AG09319 (cell line): ENCODE measurements at regions not wholly inside any gene's neighbourhood (a gene's known extent, or its start where the extent isn't known, plus 50 kb on each side); places are given as distances from the start of the nearest gene placed in this dataset.
"Not testable (repeated sequence)": the region's sequence is repeated elsewhere in the genome, so short reads cannot be mapped to it uniquely, and the experiment has no call there.

Experiments
- DNase-seq: peaks from one replicate; pipeline ENCODE4 v3.0.0-alpha.2; 2010; ENCODE audit warnings: low read depth; ENCODE audit errors: extremely low read depth
- TF ChIP-seq, protein P1 (sequence below): IDR thresholded peaks from 2 replicates; pipeline ENCODE4 v1.5.1; 2011; ENCODE audit warnings: low read depth, mild to moderate bottlenecking, inconsistent platforms, low read length, moderate library complexity

- TF ChIP-seq, protein P1, sequence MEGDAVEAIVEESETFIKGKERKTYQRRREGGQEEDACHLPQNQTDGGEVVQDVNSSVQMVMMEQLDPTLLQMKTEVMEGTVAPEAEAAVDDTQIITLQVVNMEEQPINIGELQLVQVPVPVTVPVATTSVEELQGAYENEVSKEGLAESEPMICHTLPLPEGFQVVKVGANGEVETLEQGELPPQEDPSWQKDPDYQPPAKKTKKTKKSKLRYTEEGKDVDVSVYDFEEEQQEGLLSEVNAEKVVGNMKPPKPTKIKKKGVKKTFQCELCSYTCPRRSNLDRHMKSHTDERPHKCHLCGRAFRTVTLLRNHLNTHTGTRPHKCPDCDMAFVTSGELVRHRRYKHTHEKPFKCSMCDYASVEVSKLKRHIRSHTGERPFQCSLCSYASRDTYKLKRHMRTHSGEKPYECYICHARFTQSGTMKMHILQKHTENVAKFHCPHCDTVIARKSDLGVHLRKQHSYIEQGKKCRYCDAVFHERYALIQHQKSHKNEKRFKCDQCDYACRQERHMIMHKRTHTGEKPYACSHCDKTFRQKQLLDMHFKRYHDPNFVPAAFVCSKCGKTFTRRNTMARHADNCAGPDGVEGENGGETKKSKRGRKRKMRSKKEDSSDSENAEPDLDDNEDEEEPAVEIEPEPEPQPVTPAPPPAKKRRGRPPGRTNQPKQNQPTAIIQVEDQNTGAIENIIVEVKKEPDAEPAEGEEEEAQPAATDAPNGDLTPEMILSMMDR, result no peak
- DNase-seq, result no peak
Measured at GRCh38 chr4:57726154-57726553, 616.0 kb upstream of the IGFBP7 start.

DNA sequence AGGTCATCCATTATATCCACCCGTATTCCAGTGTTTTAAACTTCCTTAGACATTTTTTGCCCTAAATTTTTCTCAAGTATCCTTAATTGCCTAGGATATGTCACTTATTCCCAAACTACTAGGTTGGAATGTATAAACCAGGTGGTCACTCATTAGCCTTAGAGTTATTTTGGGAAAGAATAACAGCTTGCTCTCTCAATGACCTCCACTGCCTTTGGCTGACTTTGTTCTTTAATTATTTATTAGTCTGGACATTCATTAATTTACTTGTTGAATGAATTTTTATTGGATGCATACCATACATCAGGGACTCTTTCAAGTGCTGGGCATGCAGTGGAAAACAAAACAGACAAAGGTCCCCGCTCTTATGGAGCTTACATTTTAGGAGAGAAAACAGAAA lies 609.3 kb upstream of the IGFBP7 start:
- TF ChIP-seq, protein P1, result no peak
- no peak for DNase-seq

DNA sequence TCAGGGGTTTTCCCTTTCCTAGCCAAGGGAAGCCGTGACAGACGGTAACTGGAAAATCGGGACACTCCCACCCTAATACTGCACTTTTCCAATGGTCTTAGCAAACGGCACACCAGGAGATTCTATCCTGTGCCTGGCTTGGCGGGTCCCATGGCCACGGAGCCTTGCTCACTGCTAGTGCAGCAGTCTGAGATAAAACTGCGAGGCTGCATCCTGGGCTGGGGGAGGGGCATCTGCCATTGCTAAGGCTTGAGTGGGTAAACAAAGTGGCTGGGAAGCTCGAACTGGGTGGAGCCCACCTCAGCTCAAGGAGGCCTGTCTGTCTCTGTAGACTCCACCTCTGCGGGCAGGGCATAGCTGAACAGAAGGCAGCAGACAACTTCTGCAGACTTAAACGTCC lies 604.1 kb upstream of the IGFBP7 start:
- DNase-seq, result not testable (repeated sequence)

DNA sequence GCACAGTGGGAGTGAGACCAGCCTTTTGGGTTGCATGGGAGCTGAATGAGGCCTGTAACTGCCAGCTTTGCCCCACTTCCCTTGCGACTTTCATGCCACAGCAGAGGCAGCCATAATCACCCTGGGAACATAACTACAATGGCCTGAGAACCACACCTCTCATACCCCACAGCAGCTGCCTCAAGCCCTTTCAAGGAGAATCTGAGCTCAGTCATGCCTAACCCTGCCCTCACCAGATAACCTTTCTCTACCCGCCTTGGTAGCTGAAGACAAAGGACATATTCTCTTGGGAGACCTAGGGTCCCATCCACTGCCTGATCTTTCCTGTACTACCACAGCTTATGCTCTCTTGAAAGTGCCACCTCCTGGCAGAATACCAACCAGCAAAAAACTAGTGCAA lies 599.9 kb upstream of the IGFBP7 start:
- TF ChIP-seq, protein P1, result no peak
- DNase-seq, result no peak

DNA sequence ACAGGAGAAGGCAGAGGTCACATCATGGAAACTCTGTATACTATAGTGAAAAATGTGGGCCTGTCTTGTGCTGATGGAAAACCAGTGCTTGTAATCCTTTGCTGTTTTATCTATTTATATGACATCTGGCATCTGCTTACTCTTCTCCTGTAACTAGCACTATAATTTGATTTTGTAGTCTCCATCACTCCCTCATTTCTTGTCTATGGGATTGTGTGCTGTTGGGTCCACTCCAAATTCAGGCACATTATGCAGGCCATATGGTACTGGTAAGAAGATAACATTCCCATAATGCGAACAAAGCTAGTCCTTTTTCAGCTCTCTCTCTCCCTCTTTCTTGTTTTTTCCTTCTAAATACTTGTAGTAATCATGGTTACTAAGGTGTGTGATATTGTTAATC lies 581.2 kb upstream of the IGFBP7 start:
- TF ChIP-seq, protein P1, result no peak
- DNase-seq, result no peak

GRCh38 chr4:57689693-57690205 lies 579.6 kb upstream of the IGFBP7 start:
- TF ChIP-seq, protein P1, result no peak

GRCh38 chr4:57682275-57682674 lies 572.1 kb upstream of the IGFBP7 start:
- TF ChIP-seq, protein P1, result no peak
- no peak for DNase-seq

More at GRCh38 chr4:57689693-57690205, 579.6 kb upstream of the IGFBP7 start:
- no peak for DNase-seq

DNA sequence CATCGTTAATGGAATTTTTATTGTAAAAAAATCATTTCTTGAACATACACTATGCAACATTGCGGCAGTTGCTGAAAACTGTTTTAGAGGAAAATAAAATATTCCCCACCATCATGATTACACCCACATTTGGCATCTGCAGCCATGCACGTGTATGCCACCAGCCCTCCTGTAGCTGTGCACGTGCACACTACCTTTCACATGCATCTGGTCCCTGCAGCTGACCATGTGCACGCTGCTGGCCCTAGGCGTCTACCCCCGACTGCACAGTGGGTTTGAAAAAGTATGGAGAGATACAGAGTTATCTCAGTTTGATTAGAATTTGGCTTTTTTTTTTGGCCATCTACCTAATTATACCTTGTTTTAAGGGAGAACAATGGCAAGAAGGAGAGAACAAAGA lies 569.8 kb upstream of the IGFBP7 start:
- TF ChIP-seq, protein P1, result no peak
- no peak for DNase-seq
